ENCODE measurements at regions not wholly inside any gene's neighbourhood (a gene's known extent, or its start where the extent isn't known, plus 50 kb on each side); places are given as distances from the start of the nearest gene placed in this dataset.

- no peak for TF ChIP-seq ZBTB40 (IDR thresholded peaks at IDR 0.05)
- no peak for TF ChIP-seq ZBTB40 (CRISPR knock-in tag; IDR thresholded peaks at IDR 0.05)
- TF ChIP-seq, protein P1, sequence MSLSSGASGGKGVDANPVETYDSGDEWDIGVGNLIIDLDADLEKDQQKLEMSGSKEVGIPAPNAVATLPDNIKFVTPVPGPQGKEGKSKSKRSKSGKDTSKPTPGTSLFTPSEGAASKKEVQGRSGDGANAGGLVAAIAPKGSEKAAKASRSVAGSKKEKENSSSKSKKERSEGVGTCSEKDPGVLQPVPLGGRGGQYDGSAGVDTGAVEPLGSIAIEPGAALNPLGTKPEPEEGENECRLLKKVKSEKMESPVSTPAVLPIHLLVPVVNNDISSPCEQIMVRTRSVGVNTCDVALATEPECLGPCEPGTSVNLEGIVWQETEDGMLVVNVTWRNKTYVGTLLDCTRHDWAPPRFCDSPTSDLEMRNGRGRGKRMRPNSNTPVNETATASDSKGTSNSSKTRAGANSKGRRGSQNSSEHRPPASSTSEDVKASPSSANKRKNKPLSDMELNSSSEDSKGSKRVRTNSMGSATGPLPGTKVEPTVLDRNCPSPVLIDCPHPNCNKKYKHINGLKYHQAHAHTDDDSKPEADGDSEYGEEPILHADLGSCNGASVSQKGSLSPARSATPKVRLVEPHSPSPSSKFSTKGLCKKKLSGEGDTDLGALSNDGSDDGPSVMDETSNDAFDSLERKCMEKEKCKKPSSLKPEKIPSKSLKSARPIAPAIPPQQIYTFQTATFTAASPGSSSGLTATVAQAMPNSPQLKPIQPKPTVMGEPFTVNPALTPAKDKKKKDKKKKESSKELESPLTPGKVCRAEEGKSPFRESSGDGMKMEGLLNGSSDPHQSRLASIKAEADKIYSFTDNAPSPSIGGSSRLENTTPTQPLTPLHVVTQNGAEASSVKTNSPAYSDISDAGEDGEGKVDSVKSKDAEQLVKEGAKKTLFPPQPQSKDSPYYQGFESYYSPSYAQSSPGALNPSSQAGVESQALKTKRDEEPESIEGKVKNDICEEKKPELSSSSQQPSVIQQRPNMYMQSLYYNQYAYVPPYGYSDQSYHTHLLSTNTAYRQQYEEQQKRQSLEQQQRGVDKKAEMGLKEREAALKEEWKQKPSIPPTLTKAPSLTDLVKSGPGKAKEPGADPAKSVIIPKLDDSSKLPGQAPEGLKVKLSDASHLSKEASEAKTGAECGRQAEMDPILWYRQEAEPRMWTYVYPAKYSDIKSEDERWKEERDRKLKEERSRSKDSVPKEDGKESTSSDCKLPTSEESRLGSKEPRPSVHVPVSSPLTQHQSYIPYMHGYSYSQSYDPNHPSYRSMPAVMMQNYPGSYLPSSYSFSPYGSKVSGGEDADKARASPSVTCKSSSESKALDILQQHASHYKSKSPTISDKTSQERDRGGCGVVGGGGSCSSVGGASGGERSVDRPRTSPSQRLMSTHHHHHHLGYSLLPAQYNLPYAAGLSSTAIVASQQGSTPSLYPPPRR (CRISPR knock-in tag; IDR thresholded peaks at IDR 0.05; ENCODE audit: borderline replicate concordance), result no peak
- TF ChIP-seq ZNF564 (CRISPR knock-in tag; IDR thresholded peaks at IDR 0.05), result no peak
- TF ChIP-seq MAFK (conservative IDR thresholded peaks at IDR 0.05 in 1 of 2, IDR thresholded peaks at IDR 0.05 in 1 of 2; ENCODE audit: low read length in 2 of 2), result no peak
Measured at GRCh38 chr14:43169722-43170121, 1337.4 kb downstream of the FSCB start (continued).
